ENCODE measurements at regions not wholly inside any gene's neighbourhood (a gene's known extent, or its start where the extent isn't known, plus 50 kb on each side); places are given as distances from the start of the nearest gene placed in this dataset.

DNA sequence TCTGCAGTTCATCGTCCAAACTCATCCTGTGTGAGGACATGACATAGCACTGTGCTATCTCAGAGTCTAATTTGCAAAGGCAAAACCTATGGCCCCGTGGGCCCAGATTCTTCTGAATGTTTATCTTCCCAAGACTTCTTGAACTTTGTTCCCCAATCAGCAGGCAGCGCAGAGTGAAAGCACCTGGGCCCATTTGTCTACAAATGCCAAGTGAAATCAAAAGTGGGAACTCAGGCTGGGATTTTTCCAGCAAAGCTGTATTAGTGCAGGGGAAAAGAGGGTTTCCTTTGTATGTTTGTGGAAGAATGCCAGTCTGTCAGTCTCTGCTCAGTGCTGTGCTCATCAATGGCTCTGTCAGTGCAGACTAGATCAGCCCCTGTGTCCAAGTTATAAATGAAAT lies 55.8 kb downstream of the FOXD1 start:
- Histone ChIP-seq H3K27me3 (replicated peaks; ENCODE audit: insufficient read depth, low read depth, low read length, poor library complexity) (no peaks in the 10 kb centered on the region), H3K4me1 (ENCODE audit: insufficient read depth, low read length, poor library complexity, severe bottlenecking) (peaks cover 11% of the 10 kb centered on the region), H3K4me3 (ENCODE audit: low read depth, low read length, poor library complexity, severe bottlenecking) (no peak overlapping the region), H3K9me3 (ENCODE audit: low read depth, low read length, poor library complexity, severe bottlenecking) (no peaks in the 10 kb centered on the region), H3K36me3 (ENCODE audit: insufficient read depth, low read length, poor library complexity, severe bottlenecking) (no peaks in the 10 kb centered on the region), H3K27ac (ENCODE audit: low read depth, low read length, poor library complexity, severe bottlenecking) (no peak overlapping the region)
- CTCF ChIA-PET = no interaction called here
- POLR2A ChIA-PET (ENCODE audit: low non-redundant PET) = no interaction called here
- intact Hi-C loops (cut with micrococcal nuclease; ENCODE audit: unreplicated experiment) = no loop called here
- no TSS peak for BruUV-seq (replicated peaks)
- DNase-seq (ENCODE audit: low spot score) = no peak
- TF ChIP-seq EZH2 (IDR thresholded peaks at IDR 0.05; ENCODE audit: borderline replicate concordance, low read depth, low read length, poor library complexity, severe bottlenecking) = no peak
- TF ChIP-seq, protein P1, sequence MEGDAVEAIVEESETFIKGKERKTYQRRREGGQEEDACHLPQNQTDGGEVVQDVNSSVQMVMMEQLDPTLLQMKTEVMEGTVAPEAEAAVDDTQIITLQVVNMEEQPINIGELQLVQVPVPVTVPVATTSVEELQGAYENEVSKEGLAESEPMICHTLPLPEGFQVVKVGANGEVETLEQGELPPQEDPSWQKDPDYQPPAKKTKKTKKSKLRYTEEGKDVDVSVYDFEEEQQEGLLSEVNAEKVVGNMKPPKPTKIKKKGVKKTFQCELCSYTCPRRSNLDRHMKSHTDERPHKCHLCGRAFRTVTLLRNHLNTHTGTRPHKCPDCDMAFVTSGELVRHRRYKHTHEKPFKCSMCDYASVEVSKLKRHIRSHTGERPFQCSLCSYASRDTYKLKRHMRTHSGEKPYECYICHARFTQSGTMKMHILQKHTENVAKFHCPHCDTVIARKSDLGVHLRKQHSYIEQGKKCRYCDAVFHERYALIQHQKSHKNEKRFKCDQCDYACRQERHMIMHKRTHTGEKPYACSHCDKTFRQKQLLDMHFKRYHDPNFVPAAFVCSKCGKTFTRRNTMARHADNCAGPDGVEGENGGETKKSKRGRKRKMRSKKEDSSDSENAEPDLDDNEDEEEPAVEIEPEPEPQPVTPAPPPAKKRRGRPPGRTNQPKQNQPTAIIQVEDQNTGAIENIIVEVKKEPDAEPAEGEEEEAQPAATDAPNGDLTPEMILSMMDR (conservative IDR thresholded peaks at IDR 0.05; ENCODE audit: low read depth, low read length) = no peak

DNA sequence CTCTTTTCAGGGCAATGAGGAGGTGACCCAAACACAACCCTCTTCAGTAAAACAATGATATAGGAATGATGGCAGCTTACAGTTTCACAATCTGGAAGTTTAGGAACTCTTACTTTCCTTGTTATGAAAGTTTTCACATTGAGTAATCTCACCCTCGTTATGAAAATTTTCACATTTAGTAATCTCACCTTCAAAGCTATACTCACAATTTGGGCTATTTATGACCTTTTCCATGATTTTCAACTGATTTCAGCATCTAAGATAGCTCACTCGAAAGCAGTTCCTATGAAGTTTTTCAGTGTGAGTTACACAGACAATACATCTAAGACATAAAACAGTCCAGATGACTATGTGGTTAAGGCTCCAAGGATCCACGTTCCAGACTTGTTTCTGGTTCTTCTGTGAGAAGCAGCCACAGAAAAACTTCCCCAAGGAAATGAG lies 57.1 kb downstream of the FOXD1 start:
- POLR2A ChIA-PET (ENCODE audit: low non-redundant PET) = no interaction called here
- intact Hi-C loops (cut with micrococcal nuclease; ENCODE audit: unreplicated experiment) = no loop called here
- peaks cover 11% of the 10 kb centered on the region for H3K4me1 ChIP-seq (ENCODE audit: insufficient read depth, low read length, poor library complexity, severe bottlenecking)

DNA sequence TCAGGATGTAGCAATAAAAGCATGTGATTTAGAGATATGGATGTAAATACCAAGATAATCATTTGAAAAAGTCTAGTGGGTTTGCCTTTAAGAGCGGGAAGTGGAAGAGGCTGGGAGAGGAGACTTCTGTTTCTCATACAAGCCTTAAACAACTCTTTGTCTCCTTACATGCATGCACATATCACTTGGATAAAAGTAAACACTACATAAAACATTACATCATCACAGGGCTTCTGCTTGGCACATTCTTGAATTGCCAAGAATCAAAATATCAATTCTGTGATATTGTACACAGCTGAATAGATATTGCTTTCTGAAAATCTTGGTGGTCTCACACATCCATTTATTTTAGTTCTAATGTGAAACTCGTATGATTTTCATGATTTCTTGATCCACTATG lies 57.6 kb downstream of the FOXD1 start:
- H3K27me3 ChIP-seq (replicated peaks; ENCODE audit: insufficient read depth, low read depth, low read length, poor library complexity) = no peaks in the 10 kb centered on the region

More for the DNA sequence above, 57.1 kb downstream of the FOXD1 start:
- CTCF ChIA-PET = no interaction called here
- Histone ChIP-seq H3K27ac (ENCODE audit: low read depth, low read length, poor library complexity, severe bottlenecking) (no peak overlapping the region), H3K27me3 (replicated peaks; ENCODE audit: insufficient read depth, low read depth, low read length, poor library complexity) (no peaks in the 10 kb centered on the region), H3K9me3 (ENCODE audit: low read depth, low read length, poor library complexity, severe bottlenecking) (no peaks in the 10 kb centered on the region), H3K36me3 (ENCODE audit: insufficient read depth, low read length, poor library complexity, severe bottlenecking) (no peaks in the 10 kb centered on the region), H3K4me3 (ENCODE audit: low read depth, low read length, poor library complexity, severe bottlenecking) (no peak overlapping the region)
- TF ChIP-seq EZH2 (IDR thresholded peaks at IDR 0.05; ENCODE audit: borderline replicate concordance, low read depth, low read length, poor library complexity, severe bottlenecking) = no peak
- TF ChIP-seq, protein P1 (conservative IDR thresholded peaks at IDR 0.05; ENCODE audit: low read depth, low read length) = no peak
- no peak for DNase-seq (ENCODE audit: low spot score)
- no TSS peak for BruUV-seq (replicated peaks)

More for the DNA sequence above, 57.6 kb downstream of the FOXD1 start:
- BruUV-seq (replicated peaks) = no TSS peak
- CTCF ChIA-PET = no interaction called here
- no peak overlapping the region for H3K27ac ChIP-seq (ENCODE audit: low read depth, low read length, poor library complexity, severe bottlenecking)
- no peak overlapping the region for H3K4me3 ChIP-seq (ENCODE audit: low read depth, low read length, poor library complexity, severe bottlenecking)
- TF ChIP-seq EZH2 (IDR thresholded peaks at IDR 0.05; ENCODE audit: borderline replicate concordance, low read depth, low read length, poor library complexity, severe bottlenecking) = no peak
- TF ChIP-seq, protein P1 (conservative IDR thresholded peaks at IDR 0.05; ENCODE audit: low read depth, low read length) = no peak
- H3K9me3 ChIP-seq (ENCODE audit: low read depth, low read length, poor library complexity, severe bottlenecking) = no peaks in the 10 kb centered on the region
- peaks cover 11% of the 10 kb centered on the region for H3K4me1 ChIP-seq (ENCODE audit: insufficient read depth, low read length, poor library complexity, severe bottlenecking)
- no peaks in the 10 kb centered on the region for H3K36me3 ChIP-seq (ENCODE audit: insufficient read depth, low read length, poor library complexity, severe bottlenecking)
- intact Hi-C loops (cut with micrococcal nuclease; ENCODE audit: unreplicated experiment) = no loop called here
- no peak for DNase-seq (ENCODE audit: low spot score)
- POLR2A ChIA-PET (ENCODE audit: low non-redundant PET) = no interaction called here

Measured in A673 (cell line).